Sigmoid colon (tissue), 4 donors: ENCODE measurements at regions not wholly inside any gene's neighbourhood (a gene's known extent, or its start where the extent isn't known, plus 50 kb on each side); places are given as distances from the start of the nearest gene placed in this dataset.

Experiments used
- POLR2A ChIP-seq, 2 donors: fragments of 450-650 bp; IDR thresholded peaks; one replicate each; pipeline ENCODE4 v1.6.1; 2016; ENCODE audit warnings: antibody characterized with exemption in 2 of 2, mild to moderate bottlenecking in 2 of 2, moderate library complexity in 2 of 2
- POLR2AphosphoS5 ChIP-seq, 4 donors: sonication (generic); formaldehyde crosslinking; IDR thresholded peaks; one replicate each; pipeline ENCODE4 v1.6.1; 2017; ENCODE audit warnings: antibody characterized with exemption in 4 of 4
- TF ChIP-seq, protein P1 (sequence below), 4 experiments: fragments of 450-650 bp in 3 of 4; fragments of 200-600 bp in 1 of 4; IDR thresholded peaks; one replicate each; pipeline ENCODE4 v1.5.1; 2016 to 2019; ENCODE audit warnings: antibody characterized with exemption in 4 of 4, mild to moderate bottlenecking in 3 of 4, moderate library complexity in 2 of 4

DNA sequence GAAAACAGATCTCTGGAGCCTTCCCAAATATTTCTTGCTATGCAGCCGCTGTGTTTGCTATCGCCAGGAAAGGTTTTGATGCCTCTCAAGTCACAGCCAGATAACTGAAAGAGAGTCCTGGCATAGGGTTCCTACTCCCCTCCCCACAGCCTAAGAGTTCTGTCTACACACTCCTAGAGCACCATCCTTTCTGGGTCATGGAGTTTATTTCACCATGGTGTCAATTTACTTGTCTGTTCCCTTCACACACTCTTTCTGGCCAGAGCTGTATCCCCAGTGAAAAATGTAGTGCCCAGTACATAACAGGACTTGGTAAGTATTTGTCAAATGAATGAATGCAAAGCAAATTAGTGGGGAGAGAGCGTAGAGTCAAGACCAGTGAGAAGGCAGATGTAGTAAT, 185.3 kb downstream of the HAUS1 start:
- TF ChIP-seq, protein P1, sequence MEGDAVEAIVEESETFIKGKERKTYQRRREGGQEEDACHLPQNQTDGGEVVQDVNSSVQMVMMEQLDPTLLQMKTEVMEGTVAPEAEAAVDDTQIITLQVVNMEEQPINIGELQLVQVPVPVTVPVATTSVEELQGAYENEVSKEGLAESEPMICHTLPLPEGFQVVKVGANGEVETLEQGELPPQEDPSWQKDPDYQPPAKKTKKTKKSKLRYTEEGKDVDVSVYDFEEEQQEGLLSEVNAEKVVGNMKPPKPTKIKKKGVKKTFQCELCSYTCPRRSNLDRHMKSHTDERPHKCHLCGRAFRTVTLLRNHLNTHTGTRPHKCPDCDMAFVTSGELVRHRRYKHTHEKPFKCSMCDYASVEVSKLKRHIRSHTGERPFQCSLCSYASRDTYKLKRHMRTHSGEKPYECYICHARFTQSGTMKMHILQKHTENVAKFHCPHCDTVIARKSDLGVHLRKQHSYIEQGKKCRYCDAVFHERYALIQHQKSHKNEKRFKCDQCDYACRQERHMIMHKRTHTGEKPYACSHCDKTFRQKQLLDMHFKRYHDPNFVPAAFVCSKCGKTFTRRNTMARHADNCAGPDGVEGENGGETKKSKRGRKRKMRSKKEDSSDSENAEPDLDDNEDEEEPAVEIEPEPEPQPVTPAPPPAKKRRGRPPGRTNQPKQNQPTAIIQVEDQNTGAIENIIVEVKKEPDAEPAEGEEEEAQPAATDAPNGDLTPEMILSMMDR (IDR thresholded peaks at IDR 0.05) = no peak
- TF ChIP-seq POLR2AphosphoS5 (IDR thresholded peaks at IDR 0.05) = no peak
- TF ChIP-seq POLR2A (IDR thresholded peaks at IDR 0.05) = no peak
